PC-9 (cell line): ENCODE measurements at regions not wholly inside any gene's neighbourhood (a gene's known extent, or its start where the extent isn't known, plus 50 kb on each side); places are given as distances from the start of the nearest gene placed in this dataset.

ENCODE experiments used
- CTCF ChIP-seq: fragments of 200-600 bp; sonication (generic); conservative IDR thresholded peaks from 2 replicates; pipeline ENCODE4 v1.6.1; 2017; ENCODE audit warnings: mixed run types, antibody characterized with exemption, mild to moderate bottlenecking, moderate library complexity
- EZH2 ChIP-seq: fragments of 200-600 bp; sonication (generic); IDR thresholded peaks from 2 replicates; pipeline ENCODE4 v1.8.0; 2017; ENCODE audit warnings: antibody characterized with exemption, low read depth

- TF ChIP-seq CTCF (no peak), EZH2 (no peak)
These were observed 319.2 kb upstream of the ADGRL4 start for GRCh38 chr1:79325705-79326104.
